OCI-LY1 (cell line): ENCODE measurements at regions not wholly inside any gene's neighbourhood (a gene's known extent, or its start where the extent isn't known, plus 50 kb on each side); places are given as distances from the start of the nearest gene placed in this dataset.

ENCODE experiments used
- H2AFZ ChIP-seq: fragments of 200-600 bp; sonication (generic), shearing (Covaris generic); 2 replicates; pipeline ENCODE4 v1.6.0; 2014; ENCODE audit warnings: antibody characterized with exemption, mild to moderate bottlenecking, low read length
- H3F3A ChIP-seq: fragments of 200-600 bp; sonication (generic), shearing (Covaris generic); 2 replicates; pipeline ENCODE4 v1.6.0; 2014; ENCODE audit warnings: mild to moderate bottlenecking, antibody characterized with exemption, low read length, moderate library complexity; ENCODE audit not compliant: insufficient read depth
- H3K27ac ChIP-seq: fragments of 200-600 bp; sonication (generic); 2 replicates; pipeline ENCODE4 v1.5.1; 2014; ENCODE audit warnings: low read length, mixed run types, mild to moderate bottlenecking, low read depth; ENCODE audit not compliant: poor library complexity, severe bottlenecking
- H3K27me3 ChIP-seq: fragments of 200-600 bp; sonication (generic); 2 replicates; pipeline ENCODE4 v1.6.0; 2014; ENCODE audit warnings: antibody characterized with exemption, mild to moderate bottlenecking, low read length, moderate library complexity; ENCODE audit not compliant: insufficient read depth
- H3K36me3 ChIP-seq: fragments of 200-600 bp; sonication (generic); 2 replicates; pipeline ENCODE4 v1.6.1; 2014; ENCODE audit warnings: mild to moderate bottlenecking, antibody characterized with exemption, low read length, moderate library complexity, mixed read lengths; ENCODE audit not compliant: insufficient read depth
- H3K4me1 ChIP-seq: fragments of 200-600 bp; sonication (generic); 2 replicates; pipeline ENCODE4 v1.5.1; 2014; ENCODE audit warnings: mild to moderate bottlenecking, low read length, moderate library complexity; ENCODE audit not compliant: insufficient read depth, severe bottlenecking
- H3K4me2 ChIP-seq: fragments of 200-600 bp; sonication (generic), shearing (Covaris generic); 2 replicates; pipeline ENCODE4 v1.6.1; 2014; ENCODE audit warnings: low read length
- H3K4me3 ChIP-seq: fragments of 200-600 bp; sonication (generic); 2 replicates; pipeline ENCODE4 v1.5.1; 2014; ENCODE audit warnings: low read length, low read depth, mild to moderate bottlenecking, mixed read lengths; ENCODE audit not compliant: poor library complexity, severe bottlenecking
- H3K79me2 ChIP-seq: fragments of 200-600 bp; shearing (Covaris generic); 2 replicates; pipeline ENCODE4 v1.6.1; 2016; ENCODE audit warnings: mixed run types, low read length, mixed read lengths; ENCODE audit not compliant: insufficient read depth
- H3K9ac ChIP-seq: fragments of 200-600 bp; sonication (generic), shearing (Covaris generic); 2 replicates; pipeline ENCODE4 v1.6.1; 2014; ENCODE audit warnings: mild to moderate bottlenecking, low read length, mixed read lengths
- H3K9me2 ChIP-seq: fragments of 200-600 bp; sonication (generic), shearing (Covaris generic); 2 replicates; pipeline ENCODE4 v1.6.1; 2014; ENCODE audit warnings: low read depth, mild to moderate bottlenecking, low read length, mixed read lengths
- H3K9me3 ChIP-seq: fragments of 200-600 bp; shearing (Covaris generic); 2 replicates; pipeline ENCODE4 v1.6.1; 2014; ENCODE audit warnings: low read length, mixed read lengths
- H4K20me1 ChIP-seq: fragments of 200-600 bp; sonication (generic), shearing (Covaris generic); 2 replicates; pipeline ENCODE4 v1.6.0; 2016; ENCODE audit warnings: mild to moderate bottlenecking, low read length; ENCODE audit not compliant: insufficient read depth
- EZH2 ChIP-seq: fragments of 200-600 bp; sonication (generic), shearing (Covaris generic); IDR thresholded peaks from 2 replicates; pipeline ENCODE4 v1.8.0; 2017; ENCODE audit warnings: borderline replicate concordance, mixed run types, mild to moderate bottlenecking, antibody characterized with exemption, low read length, moderate library complexity, mixed read lengths
- TF ChIP-seq, protein P1 (sequence below): fragments of 200-600 bp; sonication (generic), shearing (Covaris generic); IDR thresholded peaks from 2 replicates; pipeline ENCODE4 v1.5.1; 2017; ENCODE audit warnings: mild to moderate bottlenecking, antibody characterized with exemption, low read length, moderate library complexity, mixed read lengths

DNA sequence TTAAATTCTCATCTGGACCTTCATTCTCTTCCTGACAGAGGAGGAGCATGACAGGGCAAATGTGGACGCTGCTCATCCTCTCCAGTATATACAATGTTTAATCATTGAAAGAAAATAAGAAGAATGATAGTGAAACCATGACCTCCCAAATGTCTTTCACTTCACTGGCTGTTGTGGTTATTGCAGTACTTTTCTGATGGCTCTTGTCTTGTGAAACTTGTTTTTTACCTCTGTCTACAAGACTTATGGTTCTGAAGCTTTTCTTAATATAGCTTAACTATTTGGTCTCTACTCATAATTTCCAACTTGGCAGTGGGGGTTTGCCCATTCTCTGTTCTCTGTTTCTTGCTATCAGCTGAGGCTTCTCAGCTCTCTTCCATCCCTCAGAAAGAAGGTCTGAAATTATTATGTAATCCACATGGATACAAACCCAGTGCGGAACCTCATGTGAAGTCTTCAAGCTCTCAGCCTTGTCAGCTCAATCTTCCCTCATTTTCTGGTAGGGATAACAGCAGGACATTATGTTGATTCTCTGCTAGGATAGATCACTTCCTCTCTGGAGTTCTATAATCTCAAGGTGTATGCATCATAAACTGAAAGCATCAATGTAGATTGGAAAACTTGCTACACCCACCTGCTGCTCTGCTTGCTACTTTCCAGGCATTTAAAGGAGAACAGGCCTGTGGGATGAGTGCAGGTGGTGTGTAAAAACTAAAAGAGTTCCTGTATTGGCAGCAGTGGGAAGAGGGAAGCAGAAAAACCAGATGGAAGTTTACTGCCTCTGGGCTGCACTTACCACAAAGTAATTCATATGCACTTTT lies 250.3 kb upstream of the HTR2A start:
- Histone ChIP-seq H3K4me3 (no peak overlapping the region), H3K9me2 (no peaks in the 10 kb centered on the region), H3K79me2 (no peaks in the 10 kb centered on the region), H3K4me2 (no peak overlapping the region), H3K9ac (no peak overlapping the region), H3K9me3 (no peaks in the 10 kb centered on the region), H2AFZ (no peak overlapping the region), H4K20me1 (no peaks in the 10 kb centered on the region), H3K36me3 (no peaks in the 10 kb centered on the region), H3K27me3 (no peaks in the 10 kb centered on the region), H3F3A (no peaks in the 10 kb centered on the region), H3K4me1 (no peaks in the 10 kb centered on the region), H3K27ac (no peak overlapping the region)
- TF ChIP-seq EZH2 = no peak
- TF ChIP-seq, protein P1, sequence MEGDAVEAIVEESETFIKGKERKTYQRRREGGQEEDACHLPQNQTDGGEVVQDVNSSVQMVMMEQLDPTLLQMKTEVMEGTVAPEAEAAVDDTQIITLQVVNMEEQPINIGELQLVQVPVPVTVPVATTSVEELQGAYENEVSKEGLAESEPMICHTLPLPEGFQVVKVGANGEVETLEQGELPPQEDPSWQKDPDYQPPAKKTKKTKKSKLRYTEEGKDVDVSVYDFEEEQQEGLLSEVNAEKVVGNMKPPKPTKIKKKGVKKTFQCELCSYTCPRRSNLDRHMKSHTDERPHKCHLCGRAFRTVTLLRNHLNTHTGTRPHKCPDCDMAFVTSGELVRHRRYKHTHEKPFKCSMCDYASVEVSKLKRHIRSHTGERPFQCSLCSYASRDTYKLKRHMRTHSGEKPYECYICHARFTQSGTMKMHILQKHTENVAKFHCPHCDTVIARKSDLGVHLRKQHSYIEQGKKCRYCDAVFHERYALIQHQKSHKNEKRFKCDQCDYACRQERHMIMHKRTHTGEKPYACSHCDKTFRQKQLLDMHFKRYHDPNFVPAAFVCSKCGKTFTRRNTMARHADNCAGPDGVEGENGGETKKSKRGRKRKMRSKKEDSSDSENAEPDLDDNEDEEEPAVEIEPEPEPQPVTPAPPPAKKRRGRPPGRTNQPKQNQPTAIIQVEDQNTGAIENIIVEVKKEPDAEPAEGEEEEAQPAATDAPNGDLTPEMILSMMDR = no peak

DNA sequence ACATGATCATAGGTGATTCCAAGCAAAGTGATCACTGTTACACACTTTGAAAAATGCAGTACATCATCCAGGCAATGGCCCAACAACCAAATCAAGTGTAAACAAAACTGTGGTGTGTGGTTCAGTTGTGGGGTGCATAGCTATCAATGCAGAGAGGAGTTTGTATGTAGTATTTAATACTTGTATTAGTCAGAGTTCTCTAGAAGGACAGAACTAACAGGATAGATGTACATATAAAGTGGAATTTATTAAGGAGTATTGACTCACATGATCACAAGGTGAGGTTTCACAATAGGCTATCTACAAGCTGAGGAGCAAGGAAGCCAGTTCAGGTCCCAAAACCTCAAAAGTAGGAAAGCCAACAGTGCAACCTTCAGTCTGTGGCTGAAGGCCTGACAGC lies 249.3 kb upstream of the HTR2A start:
- Histone ChIP-seq H2AFZ (no peak overlapping the region), H3K4me1 (no peaks in the 10 kb centered on the region), H3F3A (no peaks in the 10 kb centered on the region), H3K4me3 (no peak overlapping the region), H3K9me3 (no peaks in the 10 kb centered on the region), H3K9ac (no peak overlapping the region), H3K79me2 (no peaks in the 10 kb centered on the region), H3K9me2 (no peaks in the 10 kb centered on the region), H4K20me1 (no peaks in the 10 kb centered on the region), H3K27me3 (no peaks in the 10 kb centered on the region), H3K4me2 (no peak overlapping the region), H3K36me3 (no peaks in the 10 kb centered on the region), H3K27ac (no peak overlapping the region)
- TF ChIP-seq EZH2 = no peak
- TF ChIP-seq, protein P1 = no peak

DNA sequence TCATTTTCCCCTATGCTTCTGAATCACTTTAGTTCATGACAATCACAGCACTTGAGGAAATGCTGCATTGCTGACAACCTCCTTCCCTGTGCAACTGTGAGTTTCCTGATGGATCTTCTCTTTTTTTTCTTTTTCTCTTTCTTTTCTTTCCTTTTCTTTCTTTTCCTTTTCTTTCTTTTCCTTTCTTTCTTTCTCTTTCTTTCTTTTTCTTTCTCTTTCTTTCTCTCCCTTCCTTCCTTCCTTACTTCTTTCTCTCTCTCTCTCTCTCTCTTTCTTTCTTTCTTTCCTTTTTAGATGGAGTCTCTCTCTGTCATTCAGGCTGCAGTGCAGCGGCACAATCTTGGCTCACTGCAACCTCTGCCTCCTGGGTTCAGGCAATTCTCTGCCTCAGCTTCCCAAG lies 247.9 kb upstream of the HTR2A start:
- no peaks in the 10 kb centered on the region for H3F3A ChIP-seq
- H3K27ac ChIP-seq = no peak overlapping the region
- H3K4me1 ChIP-seq = no peaks in the 10 kb centered on the region
- no peaks in the 10 kb centered on the region for H3K9me3 ChIP-seq
- no peak for TF ChIP-seq EZH2
- TF ChIP-seq, protein P1 = no peak
- no peak overlapping the region for H3K9ac ChIP-seq
- no peaks in the 10 kb centered on the region for H3K79me2 ChIP-seq
- no peaks in the 10 kb centered on the region for H4K20me1 ChIP-seq
- no peaks in the 10 kb centered on the region for H3K9me2 ChIP-seq
- H3K36me3 ChIP-seq = no peaks in the 10 kb centered on the region
- no peak overlapping the region for H3K4me3 ChIP-seq
- H3K27me3 ChIP-seq = no peaks in the 10 kb centered on the region
- H2AFZ ChIP-seq = no peak overlapping the region
- no peak overlapping the region for H3K4me2 ChIP-seq
